ENCODE measurements at regions not wholly inside any gene's neighbourhood (a gene's known extent, or its start where the extent isn't known, plus 50 kb on each side); places are given as distances from the start of the nearest gene placed in this dataset.

DNA sequence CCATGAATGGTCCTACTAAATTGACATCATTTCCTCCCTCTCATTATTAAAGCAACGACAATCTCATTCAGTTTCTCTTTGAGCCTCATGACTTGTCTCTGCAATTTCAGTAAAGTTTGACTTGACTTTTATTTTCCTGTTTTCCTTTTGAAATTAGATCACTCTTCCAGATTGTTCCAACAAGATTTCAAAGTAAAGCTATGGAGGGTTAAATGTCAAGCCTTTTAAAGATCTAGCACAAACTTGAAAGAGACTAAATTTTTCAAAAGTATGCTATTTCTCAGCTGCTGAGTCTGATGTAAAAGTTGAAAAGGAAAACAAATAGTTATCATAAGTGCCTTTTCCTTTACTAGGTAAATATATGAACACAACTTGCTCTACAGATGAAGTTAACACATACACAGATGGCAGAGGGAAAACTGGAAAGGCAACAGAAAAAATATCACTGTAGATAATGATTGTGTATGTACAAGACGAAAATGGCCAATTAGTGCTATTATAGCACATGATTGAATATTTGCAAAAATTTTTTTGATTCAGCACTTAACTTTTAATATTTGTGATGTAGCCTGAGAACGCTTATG is 200.6 kb downstream of the WDR11 start:
- ChIA-PET POLR2A (no interaction called here), CTCF (interaction anchor here (1.0 to 1.7 kb wide), 2 partner anchors 18 to 38 kb away, joined by 3 to 4 read pairs; no protein-coding TSS in a partner anchor)
- Histone ChIP-seq H3K9me2 (no peaks in the 10 kb centered on the region), H3K36me3 (replicated peaks in 1 of 2; ENCODE audit: control insufficient read depth in 1 of 2, insufficient read depth in 2 of 2, low read length in 1 of 2) (no peaks in the 10 kb centered on the region), H3K4me1 (ENCODE audit: control insufficient read depth in 1 of 2, insufficient read depth in 2 of 2, low read depth in 1 of 2, low read length in 1 of 2) (no peaks in the 10 kb centered on the region), H3K9ac (no peak overlapping the region), H4K20me1 (ENCODE audit: insufficient read depth) (no peaks in the 10 kb centered on the region), H3F3A (replicated peaks; ENCODE audit: insufficient read depth) (no peaks in the 10 kb centered on the region), H3K4me2 (no peak overlapping the region), H3K27me3 (ENCODE audit: insufficient read depth) (no peaks in the 10 kb centered on the region), H3K27ac (ENCODE audit: low read depth in 2 of 2, low read length in 1 of 2) (no peak overlapping the region), H3K79me2 (ENCODE audit: insufficient read depth) (no peaks in the 10 kb centered on the region), H3K9me3 (no peaks in the 10 kb centered on the region), H3K4me3 (ENCODE audit: low read depth in 2 of 2, low read length in 1 of 2) (no peak overlapping the region), H2AFZ (ENCODE audit: low read depth) (no peak overlapping the region)
- WGBS (ENCODE audit: low lambda C conversion rate): 13% methylated on average over 3 of the region's 3 CpGs
- TF ChIP-seq CTCF (IDR thresholded peaks at IDR 0.05): no peak
- TF ChIP-seq ELF1 (IDR thresholded peaks at IDR 0.05): no peak
- no peak for TF ChIP-seq SIN3A (IDR thresholded peaks at IDR 0.05; ENCODE audit: borderline replicate concordance, low read depth, low read length)
- TF ChIP-seq RXRA (IDR thresholded peaks at IDR 0.05; ENCODE audit: borderline replicate concordance, low read depth): no peak
- no peak for TF ChIP-seq YY1 (IDR thresholded peaks at IDR 0.05; ENCODE audit: low read depth)
- no peak for TF ChIP-seq GATA2 (CRISPR knock-in tag; IDR thresholded peaks at IDR 0.05)
- TF ChIP-seq ZBTB33 (IDR thresholded peaks at IDR 0.05; ENCODE audit: borderline replicate concordance, low read depth): no peak
- TF ChIP-seq TCF12 (IDR thresholded peaks at IDR 0.05): no peak
- TF ChIP-seq, protein P1, sequence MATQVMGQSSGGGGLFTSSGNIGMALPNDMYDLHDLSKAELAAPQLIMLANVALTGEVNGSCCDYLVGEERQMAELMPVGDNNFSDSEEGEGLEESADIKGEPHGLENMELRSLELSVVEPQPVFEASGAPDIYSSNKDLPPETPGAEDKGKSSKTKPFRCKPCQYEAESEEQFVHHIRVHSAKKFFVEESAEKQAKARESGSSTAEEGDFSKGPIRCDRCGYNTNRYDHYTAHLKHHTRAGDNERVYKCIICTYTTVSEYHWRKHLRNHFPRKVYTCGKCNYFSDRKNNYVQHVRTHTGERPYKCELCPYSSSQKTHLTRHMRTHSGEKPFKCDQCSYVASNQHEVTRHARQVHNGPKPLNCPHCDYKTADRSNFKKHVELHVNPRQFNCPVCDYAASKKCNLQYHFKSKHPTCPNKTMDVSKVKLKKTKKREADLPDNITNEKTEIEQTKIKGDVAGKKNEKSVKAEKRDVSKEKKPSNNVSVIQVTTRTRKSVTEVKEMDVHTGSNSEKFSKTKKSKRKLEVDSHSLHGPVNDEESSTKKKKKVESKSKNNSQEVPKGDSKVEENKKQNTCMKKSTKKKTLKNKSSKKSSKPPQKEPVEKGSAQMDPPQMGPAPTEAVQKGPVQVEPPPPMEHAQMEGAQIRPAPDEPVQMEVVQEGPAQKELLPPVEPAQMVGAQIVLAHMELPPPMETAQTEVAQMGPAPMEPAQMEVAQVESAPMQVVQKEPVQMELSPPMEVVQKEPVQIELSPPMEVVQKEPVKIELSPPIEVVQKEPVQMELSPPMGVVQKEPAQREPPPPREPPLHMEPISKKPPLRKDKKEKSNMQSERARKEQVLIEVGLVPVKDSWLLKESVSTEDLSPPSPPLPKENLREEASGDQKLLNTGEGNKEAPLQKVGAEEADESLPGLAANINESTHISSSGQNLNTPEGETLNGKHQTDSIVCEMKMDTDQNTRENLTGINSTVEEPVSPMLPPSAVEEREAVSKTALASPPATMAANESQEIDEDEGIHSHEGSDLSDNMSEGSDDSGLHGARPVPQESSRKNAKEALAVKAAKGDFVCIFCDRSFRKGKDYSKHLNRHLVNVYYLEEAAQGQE (IDR thresholded peaks at IDR 0.05; ENCODE audit: low read depth, low read length): no peak
- no peak for TF ChIP-seq GABPA (IDR thresholded peaks at IDR 0.05; ENCODE audit: low read depth)
- no peak for TF ChIP-seq FOXM1 (IDR thresholded peaks at IDR 0.05; ENCODE audit: low read depth)
- TF ChIP-seq FOSL2 (IDR thresholded peaks at IDR 0.05; ENCODE audit: borderline replicate concordance, low read depth): no peak
- no peak for TF ChIP-seq CHD2 (IDR thresholded peaks at IDR 0.05; ENCODE audit: low read length, partially characterized antibody)
- no peak for TF ChIP-seq JUND (IDR thresholded peaks at IDR 0.05)
- TF ChIP-seq SMC3 (IDR thresholded peaks at IDR 0.05; ENCODE audit: low read depth, low read length): no peak
- TF ChIP-seq, protein P2, sequence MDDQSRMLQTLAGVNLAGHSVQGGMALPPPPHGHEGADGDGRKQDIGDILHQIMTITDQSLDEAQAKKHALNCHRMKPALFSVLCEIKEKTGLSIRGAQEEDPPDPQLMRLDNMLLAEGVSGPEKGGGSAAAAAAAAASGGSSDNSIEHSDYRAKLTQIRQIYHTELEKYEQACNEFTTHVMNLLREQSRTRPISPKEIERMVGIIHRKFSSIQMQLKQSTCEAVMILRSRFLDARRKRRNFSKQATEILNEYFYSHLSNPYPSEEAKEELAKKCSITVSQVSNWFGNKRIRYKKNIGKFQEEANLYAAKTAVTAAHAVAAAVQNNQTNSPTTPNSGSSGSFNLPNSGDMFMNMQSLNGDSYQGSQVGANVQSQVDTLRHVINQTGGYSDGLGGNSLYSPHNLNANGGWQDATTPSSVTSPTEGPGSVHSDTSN (IDR thresholded peaks at IDR 0.05): no peak
- TF ChIP-seq, protein P3, sequence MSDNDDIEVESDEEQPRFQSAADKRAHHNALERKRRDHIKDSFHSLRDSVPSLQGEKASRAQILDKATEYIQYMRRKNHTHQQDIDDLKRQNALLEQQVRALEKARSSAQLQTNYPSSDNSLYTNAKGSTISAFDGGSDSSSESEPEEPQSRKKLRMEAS (IDR thresholded peaks at IDR 0.05; ENCODE audit: low read depth): no peak
- TF ChIP-seq, protein P4, sequence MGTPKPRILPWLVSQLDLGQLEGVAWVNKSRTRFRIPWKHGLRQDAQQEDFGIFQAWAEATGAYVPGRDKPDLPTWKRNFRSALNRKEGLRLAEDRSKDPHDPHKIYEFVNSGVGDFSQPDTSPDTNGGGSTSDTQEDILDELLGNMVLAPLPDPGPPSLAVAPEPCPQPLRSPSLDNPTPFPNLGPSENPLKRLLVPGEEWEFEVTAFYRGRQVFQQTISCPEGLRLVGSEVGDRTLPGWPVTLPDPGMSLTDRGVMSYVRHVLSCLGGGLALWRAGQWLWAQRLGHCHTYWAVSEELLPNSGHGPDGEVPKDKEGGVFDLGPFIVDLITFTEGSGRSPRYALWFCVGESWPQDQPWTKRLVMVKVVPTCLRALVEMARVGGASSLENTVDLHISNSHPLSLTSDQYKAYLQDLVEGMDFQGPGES (IDR thresholded peaks at IDR 0.05; ENCODE audit: low read depth, low read length): no peak
- no peak for TF ChIP-seq NRF1 (IDR thresholded peaks at IDR 0.05; ENCODE audit: low read depth, low read length)
- TF ChIP-seq MEF2A (IDR thresholded peaks at IDR 0.05; ENCODE audit: borderline replicate concordance, low read depth): no peak
- DNase-seq: no peak

Data from SK-N-SH (cell line).